ENCODE measurements at regions not wholly inside any gene's neighbourhood (a gene's known extent, or its start where the extent isn't known, plus 50 kb on each side); places are given as distances from the start of the nearest gene placed in this dataset.

- no peak for TF ChIP-seq ZBTB2 (IDR thresholded peaks at IDR 0.05)
- no peak for TF ChIP-seq E2F6 (IDR thresholded peaks at IDR 0.05; ENCODE audit: borderline replicate concordance in 1 of 2, extremely low read depth in 1 of 2, insufficient read depth in 1 of 2, insufficient read length in 1 of 2, low read depth in 1 of 2, low read length in 1 of 2, poor library complexity in 1 of 2, severe bottlenecking in 1 of 2)
- no peak for TF ChIP-seq EWSR1 (IDR thresholded peaks at IDR 0.05; ENCODE audit: borderline replicate concordance, low read depth, partially characterized antibody)
- no peak for TF ChIP-seq YBX1 (IDR thresholded peaks at IDR 0.05)
- TF ChIP-seq POLR2H (tag; IDR thresholded peaks at IDR 0.05; ENCODE audit: low read depth): no peak
- TF ChIP-seq SIX5 (IDR thresholded peaks at IDR 0.05; ENCODE audit: borderline replicate concordance in 1 of 2, insufficient read depth in 1 of 2, low read depth in 1 of 2, low read length in 2 of 2): no peak
- no peak for TF ChIP-seq HDAC2 (IDR thresholded peaks at IDR 0.05)
- TF ChIP-seq ATF3 (IDR thresholded peaks at IDR 0.05): no peak
- no peak for TF ChIP-seq ATF3 (CRISPR knock-in tag; conservative IDR thresholded peaks at IDR 0.05)
- no peak for TF ChIP-seq ZNF217 (CRISPR knock-in tag; IDR thresholded peaks at IDR 0.05)
- no peak for TF ChIP-seq ZC3H11A (IDR thresholded peaks at IDR 0.05; ENCODE audit: low read depth, low read length)
- no peak for TF ChIP-seq RFX5 (IDR thresholded peaks at IDR 0.05; ENCODE audit: low read depth, low read length)
- no peak for TF ChIP-seq MEIS2 (IDR thresholded peaks at IDR 0.05; ENCODE audit: partially characterized antibody)
- no peak for TF ChIP-seq GATAD2B (IDR thresholded peaks at IDR 0.05; ENCODE audit: borderline replicate concordance)
- TF ChIP-seq ZNF197 (CRISPR knock-in tag; IDR thresholded peaks at IDR 0.05; ENCODE audit: low read depth): no peak
- TF ChIP-seq ZNF57 (CRISPR knock-in tag; IDR thresholded peaks at IDR 0.05): no peak
- TF ChIP-seq MED1 (CRISPR knock-in tag; IDR thresholded peaks at IDR 0.05; ENCODE audit: borderline replicate concordance): no peak
- no peak for TF ChIP-seq CEBPB (tag; IDR thresholded peaks at IDR 0.05)
- Histone ChIP-seq H3K9ac (ENCODE audit: insufficient read depth in 1 of 2, low read depth in 2 of 2, low read length in 2 of 2) (no peak overlapping the region), H3K4me2 (ENCODE audit: insufficient read depth, low read length) (no peak overlapping the region), H3K9me3 (replicated peaks; ENCODE audit: control insufficient read depth, insufficient read depth, low read depth, low read length) (no peaks in the 10 kb centered on the region; the same call in 1 of the 2 replicates), H3K36me3 (ENCODE audit: control insufficient read depth, insufficient read depth, low read length) (no peaks in the 10 kb centered on the region), H4K20me1 (replicated peaks; ENCODE audit: control insufficient read depth, insufficient read depth, low read length) (no peaks in the 10 kb centered on the region), H3K4me1 (replicated peaks in 1 of 2; ENCODE audit: control insufficient read depth in 2 of 2, insufficient read depth in 2 of 2, low read length in 2 of 2) (no peaks in the 10 kb centered on the region), H3K4me3 (no peak overlapping the region), H3K27ac (ENCODE audit: extremely low read depth, low read depth, low read length) (no peak overlapping the region), H3K9me1 (ENCODE audit: control insufficient read depth, insufficient read depth, low read length) (no peaks in the 10 kb centered on the region), H3K27me3 (ENCODE audit: control insufficient read depth in 2 of 2, insufficient read depth in 2 of 2, low read length in 2 of 2) (no peaks in the 10 kb centered on the region), H3K79me2 (ENCODE audit: control insufficient read depth, insufficient read depth, low read length) (no peaks in the 10 kb centered on the region), H2AFZ (ENCODE audit: low read depth, low read length) (no peak overlapping the region)
- no peak for DNase-seq (ENCODE audit: extremely low read depth in 1 of 4, low spot score in 3 of 4)
- BruUV-seq (replicated peaks): no TSS peak
- intact Hi-C loops (cut with micrococcal nuclease): no loop called here
- FAIRE-seq: no peak
- 12% methylated on average over 1 of the region's 1 CpG for WGBS (ENCODE audit: insufficient coverage, low coverage, missing lambda C conversion rate)
- CTCF ChIA-PET (ENCODE audit: low intra/inter-chr PET ratio): no interaction called here
- in situ Hi-C loops (cut with MboI): no loop called here
- POLR2A ChIA-PET: no interaction called here
- no peak for ATAC-seq
Observed at GRCh38 chr3:1828519-1828918, 270.1 kb upstream of the CNTN4 start.
